Cerebellar cortex (tissue), 1 donor: ENCODE measurements at regions not wholly inside any gene's neighbourhood (a gene's known extent, or its start where the extent isn't known, plus 50 kb on each side); places are given as distances from the start of the nearest gene placed in this dataset.

Experiments
- DNase-seq: peaks from one replicate; pipeline ENCODE4 v3.0.0-alpha.2; 2015; ENCODE audit warnings: low spot score

DNA sequence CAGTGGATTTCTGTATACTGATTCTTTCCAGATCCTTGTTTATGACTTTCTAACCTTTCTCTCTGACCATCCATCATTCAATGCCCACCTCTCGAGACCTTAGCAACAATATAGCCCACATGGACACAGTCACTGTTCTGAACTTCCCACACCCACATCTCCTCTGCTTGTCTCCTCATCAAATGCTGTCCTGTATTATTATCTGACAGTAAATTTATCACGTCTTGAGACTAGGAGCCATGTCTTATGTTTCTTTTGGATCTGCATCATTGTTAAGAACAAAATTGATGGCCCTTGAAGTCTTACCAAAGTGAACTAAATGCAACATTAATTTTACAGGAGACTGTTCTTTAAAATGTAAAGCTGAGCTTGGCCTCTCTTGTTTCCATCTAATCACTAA is 495.4 kb upstream of the KLF4 start:
- DNase-seq = no peak

DNA sequence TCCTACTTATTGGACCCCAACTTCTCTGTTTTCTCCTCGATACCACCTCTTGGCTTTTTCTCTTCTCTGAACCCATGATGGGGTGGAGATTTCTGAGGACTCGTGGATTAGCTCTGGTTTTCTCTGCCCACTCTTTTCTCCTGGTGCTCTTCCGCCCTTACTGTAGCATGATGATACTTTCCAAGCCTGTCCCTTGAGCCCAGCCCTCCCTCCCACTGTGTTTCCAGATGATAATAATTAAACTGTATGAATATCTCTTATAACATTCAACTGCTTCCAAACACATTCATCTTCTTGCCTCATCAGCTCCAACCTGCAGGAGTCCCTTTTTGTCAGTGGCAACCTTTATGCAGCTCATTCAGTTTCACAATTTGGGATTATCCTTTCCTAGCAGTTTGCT is 494.2 kb upstream of the KLF4 start:
- DNase-seq = no peak

DNA sequence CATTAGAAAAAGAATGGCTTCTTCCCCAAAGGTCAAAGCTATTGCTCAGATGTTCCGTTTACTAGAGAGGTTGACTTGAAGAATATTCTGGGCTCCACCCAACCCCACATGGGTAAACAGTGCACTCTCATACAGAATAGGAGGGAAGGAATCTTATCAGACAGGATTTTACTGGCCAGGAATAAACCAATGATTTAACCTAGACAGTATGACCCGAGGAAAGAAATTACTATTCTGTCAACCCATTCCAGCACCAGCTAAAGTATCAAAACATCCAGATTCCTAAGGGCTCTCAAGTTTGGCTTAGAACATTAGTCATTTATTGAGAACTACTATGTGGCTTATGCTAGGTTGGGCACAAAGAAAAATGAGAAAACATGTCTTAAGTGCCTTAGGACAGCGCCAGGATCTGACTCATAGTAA is 493.6 kb upstream of the KLF4 start:
- no peak for DNase-seq

DNA sequence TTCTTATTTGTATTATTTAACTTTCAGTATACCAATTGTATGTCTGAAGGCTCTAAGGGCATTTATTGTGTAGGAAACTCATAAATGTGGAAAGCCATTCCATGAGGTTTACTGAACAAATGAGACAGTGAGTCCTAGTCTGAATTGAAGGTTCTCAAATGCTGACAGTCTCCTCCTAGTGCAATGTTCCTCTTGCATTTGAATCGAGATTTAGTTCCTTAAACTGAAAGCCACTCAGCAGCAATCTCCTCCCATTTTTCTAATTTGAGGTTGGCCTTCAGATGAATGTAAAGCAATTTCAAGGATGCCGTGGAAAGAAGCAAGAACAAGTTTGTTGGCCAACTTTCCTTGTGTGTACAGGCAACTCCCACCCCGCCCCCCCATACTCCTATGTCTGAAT is 493.2 kb upstream of the KLF4 start:
- DNase-seq = no peak

DNA sequence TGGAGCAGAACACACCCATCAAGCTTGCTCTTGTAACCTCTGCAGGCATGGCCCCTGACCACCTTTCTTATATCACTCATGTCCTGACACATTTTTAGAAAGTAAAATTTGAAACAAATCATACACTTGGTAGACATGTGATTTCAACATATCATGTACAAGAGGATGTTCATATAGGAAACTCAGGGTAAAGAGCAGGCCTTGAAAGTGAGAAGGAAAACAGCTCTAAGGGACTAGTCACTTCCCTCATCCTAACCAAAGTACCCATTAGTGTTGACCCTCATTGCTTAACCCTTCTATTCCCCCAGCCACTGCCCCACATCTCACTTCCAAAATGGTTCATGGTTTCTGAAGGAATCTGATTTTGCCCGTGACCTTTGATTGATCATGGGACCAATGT is 492.4 kb upstream of the KLF4 start:
- DNase-seq = no peak

DNA sequence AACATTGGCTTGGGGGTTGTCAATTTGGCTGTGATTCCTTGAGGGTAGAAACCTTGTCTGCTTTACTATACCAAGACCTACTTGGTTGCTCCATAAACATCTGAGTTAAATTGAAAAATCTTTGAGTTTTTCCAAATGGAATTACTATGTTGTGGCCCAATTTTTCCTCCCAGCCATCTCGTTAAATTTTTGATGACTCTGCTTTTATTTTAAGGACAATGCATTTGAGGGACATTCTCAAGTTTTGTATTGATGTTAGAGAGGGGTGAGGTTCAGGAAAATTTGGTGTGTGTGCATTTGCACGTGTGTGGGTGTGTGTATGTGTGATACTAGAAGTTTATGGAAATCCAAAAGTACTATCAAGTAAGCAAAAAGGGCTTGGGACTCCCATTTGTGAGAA is 491.4 kb upstream of the KLF4 start:
- DNase-seq = no peak

DNA sequence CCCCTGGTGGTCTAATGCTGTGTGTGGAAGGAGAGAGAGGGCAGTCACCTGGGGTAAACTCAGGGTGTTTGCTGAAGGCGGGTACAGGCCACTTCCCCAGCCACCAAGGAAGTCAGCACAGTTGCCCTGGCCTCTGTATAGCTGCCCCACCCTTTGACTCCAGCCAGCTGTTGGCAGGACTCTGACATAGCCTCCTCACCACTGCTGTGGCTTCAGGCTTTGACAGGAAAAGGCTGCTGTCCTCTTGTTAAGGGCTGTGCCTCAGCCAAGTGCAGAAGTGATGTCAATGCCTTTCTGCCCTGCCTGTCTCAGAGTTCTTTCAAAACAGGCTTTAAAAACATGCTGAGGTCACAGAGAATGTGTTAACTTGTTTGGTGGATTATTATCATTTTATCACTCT is 487.2 kb upstream of the KLF4 start:
- no peak for DNase-seq

DNA sequence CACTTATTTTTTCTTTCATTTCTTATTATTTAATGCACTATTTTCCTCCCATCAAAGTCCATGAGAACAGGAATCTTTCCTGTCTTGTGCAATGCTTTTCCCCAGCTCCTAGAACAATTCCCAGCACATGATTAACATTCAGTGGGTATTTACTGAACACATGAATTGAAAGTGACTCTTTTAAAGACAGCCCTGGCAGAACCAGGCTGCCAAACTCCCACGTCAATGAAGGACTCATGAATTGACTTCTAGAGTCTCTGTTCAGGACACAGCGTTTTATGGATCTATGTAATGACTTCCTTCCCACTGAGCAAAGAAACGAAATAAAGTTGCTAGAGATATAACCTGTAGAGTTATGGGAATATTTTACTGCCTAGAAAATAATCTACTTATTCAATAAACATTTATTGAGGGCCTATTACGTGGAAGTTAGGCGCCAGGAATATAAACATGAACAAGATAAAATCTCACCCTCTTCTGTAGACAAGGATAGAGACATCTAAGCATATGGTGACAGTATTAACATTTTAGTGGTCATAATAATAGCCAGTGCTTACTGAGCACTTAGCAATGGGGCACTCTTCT is 485.9 kb upstream of the KLF4 start:
- no peak for DNase-seq

DNA sequence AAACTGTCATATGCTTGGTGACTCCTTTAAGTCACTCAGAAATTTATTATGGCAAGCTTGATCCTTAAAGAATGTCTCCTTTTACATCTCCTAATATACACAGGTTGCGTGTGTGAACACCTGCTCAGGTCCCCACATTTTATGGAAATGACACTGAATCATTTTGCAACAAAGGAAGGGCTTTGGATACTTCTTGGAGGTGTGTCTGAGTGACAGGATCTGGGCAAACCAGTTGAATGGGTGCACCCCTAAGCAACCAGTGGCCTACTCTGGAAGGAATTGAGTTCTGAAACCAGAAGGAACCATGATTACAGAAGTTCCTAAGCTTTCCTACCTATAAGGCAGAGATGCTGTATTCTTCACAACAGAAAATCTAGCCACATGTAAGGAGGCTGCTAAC is 483.9 kb upstream of the KLF4 start:
- DNase-seq = no peak

DNA sequence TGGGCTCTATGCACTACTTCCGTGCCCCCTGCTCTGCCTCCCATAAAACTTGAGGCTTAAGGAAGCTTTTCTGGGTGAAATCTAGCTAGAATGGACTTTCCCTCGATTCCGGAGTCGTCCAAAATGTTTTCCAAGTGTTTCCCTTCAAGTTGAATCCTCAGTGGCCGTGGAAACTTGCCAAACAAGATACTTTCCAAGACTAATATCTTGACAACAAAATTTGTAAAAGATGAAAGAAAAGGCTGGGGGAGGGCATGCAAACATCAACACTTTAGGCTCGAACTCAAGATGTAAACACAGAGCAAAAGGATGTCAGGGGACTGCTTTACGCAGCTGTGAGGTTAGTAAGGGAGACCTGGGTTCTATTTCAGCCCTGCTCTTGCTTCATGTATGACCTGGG is 482.8 kb upstream of the KLF4 start:
- no peak for DNase-seq

DNA sequence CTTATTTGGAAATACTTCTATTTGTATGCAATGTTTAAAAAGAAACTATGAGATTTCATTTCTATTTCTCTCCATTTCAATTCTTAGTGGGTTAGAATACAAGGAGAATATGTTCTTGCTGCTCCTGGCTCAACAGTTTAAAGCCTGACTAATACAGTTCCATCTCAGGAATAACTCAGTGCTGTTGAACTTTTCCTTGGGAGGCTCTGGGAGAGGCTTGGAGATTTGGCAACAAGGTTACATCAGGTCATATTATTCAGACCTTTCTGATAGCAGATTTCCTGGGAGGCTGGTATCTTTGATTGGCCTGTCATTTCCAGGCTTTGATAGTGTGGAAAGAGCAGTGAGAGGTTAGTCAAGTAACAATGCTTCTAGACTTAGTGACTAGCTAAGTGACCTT is 481.7 kb upstream of the KLF4 start:
- no peak for DNase-seq

DNA sequence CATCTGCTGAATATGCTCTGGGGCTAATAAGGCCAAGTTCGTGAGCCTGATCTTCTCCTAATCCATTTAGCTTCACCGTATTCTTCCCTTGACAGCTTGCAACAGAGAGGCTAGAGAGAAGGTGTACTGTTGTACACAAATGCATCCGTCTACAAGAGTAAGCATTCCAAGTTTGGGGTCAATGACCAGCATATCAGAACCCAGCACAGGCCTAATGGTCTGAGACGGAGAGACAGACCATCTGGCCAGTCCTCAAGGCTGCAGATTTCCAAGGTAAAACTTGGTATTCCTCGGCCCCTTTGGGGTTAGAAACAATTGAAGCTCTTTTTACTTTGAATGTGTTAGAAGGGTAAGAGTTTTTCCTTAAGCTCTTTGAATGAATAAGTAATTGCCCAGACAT is 481.2 kb upstream of the KLF4 start:
- DNase-seq = no peak

DNA sequence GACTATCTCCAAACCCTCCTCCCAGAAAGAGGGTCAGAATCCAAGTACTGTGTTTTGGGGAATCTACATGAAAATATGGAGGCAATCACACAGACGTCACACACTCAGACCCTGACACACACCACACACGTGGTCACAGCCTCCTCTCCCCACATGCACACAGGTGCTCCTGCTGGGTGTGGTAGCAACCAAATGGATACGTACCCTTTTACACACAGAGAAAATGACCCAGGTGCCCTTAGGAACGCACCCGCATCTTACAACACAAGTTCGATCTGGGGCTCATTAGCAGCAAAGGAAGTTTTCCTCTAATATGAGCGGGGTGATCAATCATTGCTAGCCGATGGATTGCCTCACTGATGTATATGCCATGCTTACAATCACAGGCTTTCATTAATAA is 480.2 kb upstream of the KLF4 start:
- DNase-seq = no peak

DNA sequence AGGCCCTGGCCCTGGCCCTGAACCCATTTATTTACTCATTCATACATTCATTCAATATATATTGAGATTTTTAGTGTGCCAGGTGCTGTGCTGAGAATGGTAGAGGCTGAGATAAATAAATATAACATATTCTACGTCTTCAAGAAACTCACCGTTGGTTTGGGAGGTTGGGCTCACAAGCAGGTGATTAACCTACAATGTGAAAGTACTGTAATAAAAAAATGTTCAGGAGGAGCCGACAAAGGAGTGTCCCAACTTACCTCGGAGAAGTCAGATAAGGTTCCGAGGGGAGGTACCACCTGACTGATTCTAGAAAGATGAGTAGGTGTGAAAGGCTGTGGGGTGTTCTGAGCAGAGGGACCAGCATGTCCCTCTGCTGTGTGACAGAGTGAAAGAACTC is 479.6 kb upstream of the KLF4 start:
- DNase-seq = no peak

DNA sequence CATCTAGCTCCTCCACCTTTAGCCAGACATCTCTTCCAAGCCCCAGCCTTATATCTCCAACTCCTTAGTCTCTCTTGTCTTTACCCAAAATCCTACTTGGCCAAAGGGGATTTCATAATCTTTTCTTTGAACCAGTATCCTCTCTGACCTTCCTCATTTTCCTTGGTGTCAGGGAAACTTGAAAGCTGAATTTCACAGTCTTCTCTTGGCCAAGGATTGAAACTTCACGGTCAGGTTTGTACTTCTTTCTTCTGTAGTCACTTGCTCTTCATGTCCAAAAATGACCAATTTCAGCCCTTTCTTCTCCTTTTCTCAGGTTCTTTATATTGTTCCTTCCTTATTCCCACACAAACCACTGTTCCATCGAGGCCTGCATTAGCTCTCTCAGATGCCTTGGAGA is 473.7 kb upstream of the KLF4 start:
- DNase-seq = no peak

DNA sequence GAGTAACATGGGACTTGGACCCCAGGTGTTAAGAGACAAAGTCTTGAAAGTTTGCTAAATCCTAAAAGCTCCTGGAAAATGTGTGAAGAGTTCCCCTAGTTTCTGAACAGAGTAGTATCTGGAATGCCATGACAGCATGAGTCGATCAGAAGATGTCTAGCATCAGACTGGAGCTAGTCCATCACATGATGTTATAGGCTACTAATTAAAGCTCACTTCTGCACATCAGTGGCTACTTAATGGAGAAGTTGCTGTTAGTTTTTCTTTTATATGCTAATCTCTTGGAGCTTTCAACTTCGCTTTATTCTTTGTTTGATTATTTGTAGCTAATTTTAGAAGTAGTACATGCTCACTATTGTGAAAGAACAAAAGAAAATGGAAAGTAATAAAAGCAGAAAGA is 471.3 kb upstream of the KLF4 start:
- DNase-seq = no peak

DNA sequence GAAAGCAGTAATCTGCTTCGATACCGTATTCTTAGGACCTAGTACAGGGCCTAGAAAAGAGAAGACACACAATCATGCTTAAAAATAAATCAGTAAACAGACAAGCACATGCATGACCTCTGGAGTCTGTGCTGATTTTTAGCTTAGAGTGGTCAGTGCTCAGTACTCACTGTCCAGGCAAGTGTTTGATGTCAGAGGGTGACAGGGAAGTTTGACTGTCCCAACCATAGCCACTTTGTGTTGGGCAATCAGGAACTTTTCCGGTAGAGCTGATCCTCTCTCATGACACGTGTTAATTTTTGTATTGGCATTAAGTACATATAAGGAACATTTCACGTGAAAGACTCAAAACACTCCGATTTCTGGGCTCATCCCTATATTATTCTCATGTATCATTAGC is 464.7 kb upstream of the KLF4 start:
- no peak for DNase-seq

DNA sequence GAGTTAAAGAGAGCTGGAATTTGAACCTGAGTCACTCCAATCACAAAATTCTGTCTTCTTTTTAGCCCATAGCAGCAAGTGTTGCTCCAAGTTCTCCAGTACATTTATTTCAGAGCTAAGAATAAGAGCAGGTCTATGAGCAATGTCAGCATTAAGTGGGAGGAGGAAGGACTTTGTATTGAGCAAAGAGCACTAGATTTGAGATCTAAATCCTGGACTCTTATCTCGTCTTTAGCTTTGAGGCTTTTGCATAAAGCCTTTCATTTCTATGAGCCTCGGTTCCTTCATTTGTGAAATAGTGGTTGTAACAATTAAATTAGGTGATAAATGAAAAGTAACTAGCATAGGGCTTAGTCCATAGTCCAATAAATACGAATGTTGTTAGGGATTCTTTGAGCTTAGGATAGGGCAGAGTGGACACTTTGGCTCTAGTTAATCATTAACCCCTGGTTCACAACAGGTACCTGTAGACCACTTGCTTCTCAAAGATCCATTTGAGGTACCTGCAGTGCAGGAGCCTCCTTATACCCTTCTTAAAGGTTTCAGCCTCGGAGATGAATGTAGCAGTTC is 464.1 kb upstream of the KLF4 start:
- no peak for DNase-seq

DNA sequence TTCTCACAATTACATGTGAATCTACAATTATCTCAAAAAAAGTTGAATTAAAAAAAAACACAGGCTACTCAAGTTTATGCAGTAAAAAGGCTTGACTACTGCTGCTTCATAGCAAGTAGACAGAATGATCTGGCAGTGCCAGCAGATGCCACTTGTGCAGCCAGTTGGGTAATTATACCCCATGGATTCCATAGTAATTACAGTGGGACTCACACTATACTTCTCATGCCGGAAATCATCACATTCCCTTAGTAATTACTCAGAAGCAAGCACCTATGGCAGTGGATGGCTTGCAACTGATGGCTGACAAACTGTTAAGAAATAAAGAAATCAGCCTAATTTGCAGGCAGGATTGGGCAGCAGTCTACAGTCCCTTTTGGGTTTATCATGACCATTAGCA is 463.2 kb upstream of the KLF4 start:
- no peak for DNase-seq

DNA sequence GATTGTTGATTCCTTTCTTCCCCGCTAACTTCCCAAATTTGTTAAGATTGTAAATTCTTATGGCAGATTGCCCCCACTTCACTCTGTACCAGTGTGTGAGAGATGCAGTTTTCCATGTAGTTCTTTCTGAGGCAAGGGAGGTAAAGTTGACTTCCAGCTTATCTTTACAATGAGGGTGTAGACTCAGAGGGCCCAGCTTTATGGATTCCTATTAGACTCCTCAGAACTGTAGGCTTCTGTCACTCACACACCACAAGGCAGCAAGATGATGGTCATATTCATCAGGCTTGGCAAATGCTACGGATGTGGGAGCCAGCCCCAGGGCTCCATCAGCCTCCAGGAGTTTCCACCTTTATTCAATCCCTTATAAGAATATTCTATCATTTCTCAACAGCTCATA is 461.9 kb upstream of the KLF4 start:
- DNase-seq = no peak

DNA sequence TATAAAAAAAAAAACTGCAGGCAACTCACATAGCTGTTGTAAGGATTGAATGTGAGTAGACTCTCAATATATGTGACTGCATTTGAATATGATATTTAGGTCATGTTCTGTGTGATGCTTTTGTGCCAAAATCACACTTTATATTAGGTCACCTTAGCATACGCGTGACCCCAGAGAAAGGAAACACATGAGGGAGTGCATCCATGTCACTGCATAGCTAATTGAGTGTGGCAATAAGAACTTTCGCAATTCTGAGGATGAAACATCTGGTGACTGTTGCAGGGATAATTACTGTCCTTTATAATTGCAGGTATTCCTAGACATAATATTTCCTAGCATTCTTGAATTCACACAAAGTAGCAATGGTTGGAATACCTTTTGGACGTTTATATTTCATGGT is 459.5 kb upstream of the KLF4 start:
- DNase-seq = no peak

DNA sequence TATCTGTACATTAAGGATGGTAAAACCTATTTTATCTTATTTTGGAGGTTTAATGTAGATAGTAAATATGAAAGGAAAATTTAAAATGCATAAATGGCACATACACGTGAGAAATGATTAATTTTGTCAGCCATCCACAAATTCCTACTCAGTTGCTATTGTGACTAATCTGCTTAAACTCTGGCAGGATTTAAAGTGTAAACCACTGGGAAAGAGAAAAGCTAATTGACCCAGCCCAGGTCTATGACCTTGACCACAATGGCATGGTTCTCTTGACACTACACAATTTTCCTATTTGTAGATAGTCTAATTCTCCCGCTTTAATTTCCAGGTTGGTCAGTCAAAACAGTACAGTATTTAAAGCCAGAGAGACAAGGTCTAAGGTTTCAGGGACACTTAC is 459.0 kb upstream of the KLF4 start:
- no peak for DNase-seq

DNA sequence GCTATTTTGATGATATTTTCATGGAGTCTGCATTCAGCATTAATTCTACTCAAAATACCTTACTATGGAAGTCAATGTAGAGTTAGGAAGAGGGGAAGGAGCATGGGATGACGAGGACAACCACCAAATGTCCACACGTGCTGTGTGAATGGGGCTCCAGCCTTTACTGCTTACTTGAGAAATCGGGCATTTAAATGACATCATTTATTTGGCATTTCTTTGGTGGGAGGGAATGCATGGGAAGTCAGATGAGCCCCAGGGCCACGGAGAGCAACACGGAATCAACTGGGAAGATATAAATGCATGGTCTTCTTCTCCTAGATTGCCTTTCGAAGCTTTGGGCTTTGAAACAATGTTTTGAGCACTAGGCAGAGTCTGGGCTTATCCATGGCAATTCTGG is 458.5 kb upstream of the KLF4 start:
- DNase-seq = no peak

DNA sequence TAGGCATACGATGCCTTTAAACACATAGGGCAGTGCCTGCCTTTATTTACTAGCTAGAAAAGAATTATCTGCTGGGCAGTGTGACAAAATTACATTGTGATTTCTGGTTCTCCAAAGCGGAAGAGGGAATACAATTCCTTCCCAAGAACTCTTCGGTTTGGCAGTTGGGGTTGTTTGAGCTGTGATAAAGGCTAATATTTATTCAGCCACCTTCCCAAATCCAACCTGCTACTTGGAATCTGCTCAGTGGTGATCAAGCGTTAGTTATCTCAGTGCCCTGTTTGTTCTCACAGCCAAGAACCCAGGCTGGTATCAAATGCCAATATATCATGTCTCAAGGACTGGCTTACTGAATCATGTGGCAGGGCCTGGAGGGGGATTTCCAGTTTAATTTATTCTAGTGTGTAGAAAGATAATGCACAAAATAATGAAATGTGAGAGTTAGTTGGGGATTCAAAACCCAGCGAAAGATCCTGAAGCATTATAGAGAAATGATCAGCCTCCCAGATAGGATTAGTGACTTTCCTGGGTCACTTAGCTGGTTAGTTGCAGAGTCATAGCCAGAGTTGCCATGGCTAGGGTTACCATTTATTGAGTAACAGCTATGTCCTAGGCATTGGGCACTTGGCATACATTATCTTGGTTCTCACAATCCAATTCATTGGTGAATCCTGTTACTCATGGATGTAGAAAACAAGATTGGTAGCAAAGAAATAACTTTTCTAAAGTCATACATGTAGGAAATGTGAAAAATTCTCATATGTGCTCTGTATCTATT is 457.0 kb upstream of the KLF4 start:
- no peak for DNase-seq
